NCI-H2196 treated with DMSO at 0.1 percent for 48 hours (cell line): ENCODE measurements at regions not wholly inside any gene's neighbourhood (a gene's known extent, or its start where the extent isn't known, plus 50 kb on each side); places are given as distances from the start of the nearest gene placed in this dataset.
A peak's percentile ranks its signal among the peaks of the same experiment; 100 is the strongest.

Experiments
- DNase-seq: peaks from one replicate; lab custom pipeline; 2025; ENCODE audit not compliant: unreplicated experiment; lab: John Stamatoyannopoulos, UW

- no peak for DNase-seq
These were observed 82.3 kb upstream of the PHACTR2 start for GRCh38 chr6:143595251-143596036.

- no peak for DNase-seq
These were observed 83.1 kb upstream of the PHACTR2 start for GRCh38 chr6:143594647-143595046.

- DNase-seq = no peak
These were observed 80.8 kb upstream of the FUCA2 start for GRCh38 chr6:143592335-143592734.

GRCh38 chr6:143591441-143591840 is 79.9 kb upstream of the FUCA2 start:
- DNase-seq = no peak

- DNase-seq = no peak
These were observed 77.6 kb upstream of the FUCA2 start for GRCh38 chr6:143589162-143589561.

GRCh38 chr6:143586557-143586956 is 75.0 kb upstream of the FUCA2 start:
- no peak for DNase-seq

- DNase-seq = no peak
These were observed 74.2 kb upstream of the FUCA2 start for GRCh38 chr6:143585716-143586115.

- DNase-seq = no peak
These were observed 73.7 kb upstream of the FUCA2 start for GRCh38 chr6:143585241-143585640.

GRCh38 chr6:143583542-143584327 is 72.2 kb upstream of the FUCA2 start:
- no peak for DNase-seq

- DNase-seq = no peak
These were observed 70.4 kb upstream of the FUCA2 start for GRCh38 chr6:143581835-143582480.

- DNase-seq = no peak
These were observed 68.2 kb upstream of the FUCA2 start for GRCh38 chr6:143579703-143580102.

- DNase-seq = no peak
These were observed 66.5 kb upstream of the FUCA2 start for GRCh38 chr6:143578054-143578453.

GRCh38 chr6:143575901-143576426 is 64.4 kb upstream of the FUCA2 start:
- DNase-seq = no peak

GRCh38 chr6:143575440-143575839 is 63.9 kb upstream of the FUCA2 start:
- DNase-seq = peak; percentile 76

- no peak for DNase-seq
These were observed 58.8 kb upstream of the FUCA2 start for GRCh38 chr6:143570147-143570853.

- DNase-seq = no peak
These were observed 57.5 kb upstream of the FUCA2 start for GRCh38 chr6:143569040-143569439.

- no peak for DNase-seq
These were observed 53.0 kb upstream of the FUCA2 start for GRCh38 chr6:143564484-143565017.

GRCh38 chr6:143562143-143562542 is 50.6 kb upstream of the FUCA2 start:
- DNase-seq = no peak
